Uterus (tissue), 2 donors: ENCODE measurements at regions not wholly inside any gene's neighbourhood (a gene's known extent, or its start where the extent isn't known, plus 50 kb on each side); places are given as distances from the start of the nearest gene placed in this dataset.

Source experiments
- POLR2A ChIP-seq, 2 donors: fragments of 450-650 bp; IDR thresholded peaks; one replicate each; pipeline ENCODE4 v1.6.1; 2016; ENCODE audit warnings: antibody characterized with exemption in 2 of 2, mild to moderate bottlenecking in 1 of 2, moderate library complexity in 1 of 2
- TF ChIP-seq, protein P1 (sequence below), 4 experiments: fragments of 200-600 bp in 2 of 4; fragments of 450-650 bp in 2 of 4; sonication (generic) in 2 of 4; IDR thresholded peaks; one replicate each; pipeline ENCODE4 v1.5.1; 2016 to 2019; ENCODE audit warnings: antibody characterized with exemption in 4 of 4, mild to moderate bottlenecking in 2 of 4, moderate library complexity in 1 of 4

DNA sequence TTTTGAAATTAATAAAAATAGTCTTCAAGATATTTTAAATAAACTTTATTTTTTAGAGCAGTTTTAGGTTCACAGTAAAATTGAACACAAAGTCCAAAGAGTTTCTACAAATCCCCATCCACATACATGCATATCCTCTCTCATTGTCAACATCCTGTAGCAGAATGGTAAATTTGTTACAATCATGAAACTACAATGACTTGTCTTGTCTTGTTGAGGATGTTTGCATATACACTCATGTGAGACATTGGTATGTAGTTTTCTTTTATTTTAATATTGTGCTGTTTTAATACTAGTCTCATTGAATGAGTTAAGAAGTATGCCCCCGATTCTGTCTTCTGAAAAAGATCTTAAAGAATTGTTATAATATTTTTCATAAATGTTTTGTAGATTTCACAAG is 447.0 kb upstream of the EDIL3 start:
- TF ChIP-seq, protein P1, sequence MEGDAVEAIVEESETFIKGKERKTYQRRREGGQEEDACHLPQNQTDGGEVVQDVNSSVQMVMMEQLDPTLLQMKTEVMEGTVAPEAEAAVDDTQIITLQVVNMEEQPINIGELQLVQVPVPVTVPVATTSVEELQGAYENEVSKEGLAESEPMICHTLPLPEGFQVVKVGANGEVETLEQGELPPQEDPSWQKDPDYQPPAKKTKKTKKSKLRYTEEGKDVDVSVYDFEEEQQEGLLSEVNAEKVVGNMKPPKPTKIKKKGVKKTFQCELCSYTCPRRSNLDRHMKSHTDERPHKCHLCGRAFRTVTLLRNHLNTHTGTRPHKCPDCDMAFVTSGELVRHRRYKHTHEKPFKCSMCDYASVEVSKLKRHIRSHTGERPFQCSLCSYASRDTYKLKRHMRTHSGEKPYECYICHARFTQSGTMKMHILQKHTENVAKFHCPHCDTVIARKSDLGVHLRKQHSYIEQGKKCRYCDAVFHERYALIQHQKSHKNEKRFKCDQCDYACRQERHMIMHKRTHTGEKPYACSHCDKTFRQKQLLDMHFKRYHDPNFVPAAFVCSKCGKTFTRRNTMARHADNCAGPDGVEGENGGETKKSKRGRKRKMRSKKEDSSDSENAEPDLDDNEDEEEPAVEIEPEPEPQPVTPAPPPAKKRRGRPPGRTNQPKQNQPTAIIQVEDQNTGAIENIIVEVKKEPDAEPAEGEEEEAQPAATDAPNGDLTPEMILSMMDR (IDR thresholded peaks at IDR 0.05), result no peak
- TF ChIP-seq POLR2A (IDR thresholded peaks at IDR 0.05), result no peak
